OCI-LY1 (cell line): ENCODE measurements at regions not wholly inside any gene's neighbourhood (a gene's known extent, or its start where the extent isn't known, plus 50 kb on each side); places are given as distances from the start of the nearest gene placed in this dataset.

Experiments used
- H2AFZ ChIP-seq: fragments of 200-600 bp; sonication (generic), shearing (Covaris generic); 2 replicates; pipeline ENCODE4 v1.6.0; 2014; ENCODE audit warnings: antibody characterized with exemption, mild to moderate bottlenecking, low read length
- H3F3A ChIP-seq: fragments of 200-600 bp; sonication (generic), shearing (Covaris generic); 2 replicates; pipeline ENCODE4 v1.6.0; 2014; ENCODE audit warnings: mild to moderate bottlenecking, antibody characterized with exemption, low read length, moderate library complexity; ENCODE audit not compliant: insufficient read depth
- H3K27ac ChIP-seq: fragments of 200-600 bp; sonication (generic); 2 replicates; pipeline ENCODE4 v1.5.1; 2014; ENCODE audit warnings: low read length, mixed run types, mild to moderate bottlenecking, low read depth; ENCODE audit not compliant: poor library complexity, severe bottlenecking
- H3K27me3 ChIP-seq: fragments of 200-600 bp; sonication (generic); 2 replicates; pipeline ENCODE4 v1.6.0; 2014; ENCODE audit warnings: antibody characterized with exemption, mild to moderate bottlenecking, low read length, moderate library complexity; ENCODE audit not compliant: insufficient read depth
- H3K36me3 ChIP-seq: fragments of 200-600 bp; sonication (generic); 2 replicates; pipeline ENCODE4 v1.6.1; 2014; ENCODE audit warnings: mild to moderate bottlenecking, antibody characterized with exemption, low read length, moderate library complexity, mixed read lengths; ENCODE audit not compliant: insufficient read depth
- H3K4me1 ChIP-seq: fragments of 200-600 bp; sonication (generic); 2 replicates; pipeline ENCODE4 v1.5.1; 2014; ENCODE audit warnings: mild to moderate bottlenecking, low read length, moderate library complexity; ENCODE audit not compliant: insufficient read depth, severe bottlenecking
- H3K4me2 ChIP-seq: fragments of 200-600 bp; sonication (generic), shearing (Covaris generic); 2 replicates; pipeline ENCODE4 v1.6.1; 2014; ENCODE audit warnings: low read length
- H3K4me3 ChIP-seq: fragments of 200-600 bp; sonication (generic); 2 replicates; pipeline ENCODE4 v1.5.1; 2014; ENCODE audit warnings: low read length, low read depth, mild to moderate bottlenecking, mixed read lengths; ENCODE audit not compliant: poor library complexity, severe bottlenecking
- H3K79me2 ChIP-seq: fragments of 200-600 bp; shearing (Covaris generic); 2 replicates; pipeline ENCODE4 v1.6.1; 2016; ENCODE audit warnings: mixed run types, low read length, mixed read lengths; ENCODE audit not compliant: insufficient read depth
- H3K9ac ChIP-seq: fragments of 200-600 bp; sonication (generic), shearing (Covaris generic); 2 replicates; pipeline ENCODE4 v1.6.1; 2014; ENCODE audit warnings: mild to moderate bottlenecking, low read length, mixed read lengths
- H3K9me2 ChIP-seq: fragments of 200-600 bp; sonication (generic), shearing (Covaris generic); 2 replicates; pipeline ENCODE4 v1.6.1; 2014; ENCODE audit warnings: low read depth, mild to moderate bottlenecking, low read length, mixed read lengths
- H3K9me3 ChIP-seq: fragments of 200-600 bp; shearing (Covaris generic); 2 replicates; pipeline ENCODE4 v1.6.1; 2014; ENCODE audit warnings: low read length, mixed read lengths
- H4K20me1 ChIP-seq: fragments of 200-600 bp; sonication (generic), shearing (Covaris generic); 2 replicates; pipeline ENCODE4 v1.6.0; 2016; ENCODE audit warnings: mild to moderate bottlenecking, low read length; ENCODE audit not compliant: insufficient read depth
- CTCF ChIP-seq: fragments of 200-600 bp; sonication (generic), shearing (Covaris generic); IDR thresholded peaks from 2 replicates; pipeline ENCODE4 v1.5.1; 2017; ENCODE audit warnings: mild to moderate bottlenecking, antibody characterized with exemption, low read length, moderate library complexity, mixed read lengths
- EZH2 ChIP-seq: fragments of 200-600 bp; sonication (generic), shearing (Covaris generic); IDR thresholded peaks from 2 replicates; pipeline ENCODE4 v1.8.0; 2017; ENCODE audit warnings: borderline replicate concordance, mixed run types, mild to moderate bottlenecking, antibody characterized with exemption, low read length, moderate library complexity, mixed read lengths

GRCh38 chr3:99199021-99199420 is 297.5 kb upstream of the DCBLD2 start:
- H3K9me3 ChIP-seq: no peaks in the 10 kb centered on the region
- no peaks in the 10 kb centered on the region for H3K27me3 ChIP-seq
- H3K4me3 ChIP-seq: no peak overlapping the region
- TF ChIP-seq CTCF (no peak), EZH2 (no peak)
- no peak overlapping the region for H2AFZ ChIP-seq
- no peaks in the 10 kb centered on the region for H3K4me1 ChIP-seq
- H3K9ac ChIP-seq: no peak overlapping the region
- no peak overlapping the region for H3K4me2 ChIP-seq
- H4K20me1 ChIP-seq: no peaks in the 10 kb centered on the region
- no peaks in the 10 kb centered on the region for H3K9me2 ChIP-seq
- no peak overlapping the region for H3K27ac ChIP-seq
- H3F3A ChIP-seq: no peaks in the 10 kb centered on the region
- H3K36me3 ChIP-seq: no peaks in the 10 kb centered on the region
- no peaks in the 10 kb centered on the region for H3K79me2 ChIP-seq

- Histone ChIP-seq H3K27ac (no peak overlapping the region), H3F3A (no peaks in the 10 kb centered on the region), H3K4me2 (no peak overlapping the region), H3K4me1 (no peaks in the 10 kb centered on the region), H4K20me1 (no peaks in the 10 kb centered on the region), H3K9ac (no peak overlapping the region), H3K9me3 (no peaks in the 10 kb centered on the region), H3K4me3 (no peak overlapping the region), H3K9me2 (no peaks in the 10 kb centered on the region), H3K27me3 (no peaks in the 10 kb centered on the region), H3K36me3 (no peaks in the 10 kb centered on the region), H3K79me2 (no peaks in the 10 kb centered on the region), H2AFZ (no peak overlapping the region)
- TF ChIP-seq CTCF (no peak), EZH2 (no peak)
Measured at GRCh38 chr3:99191186-99191585, 289.7 kb upstream of the DCBLD2 start.

GRCh38 chr3:99188936-99189335 is 287.4 kb upstream of the DCBLD2 start:
- no peaks in the 10 kb centered on the region for H3K9me2 ChIP-seq
- H4K20me1 ChIP-seq: no peaks in the 10 kb centered on the region
- no peak overlapping the region for H3K4me3 ChIP-seq
- no peaks in the 10 kb centered on the region for H3K27me3 ChIP-seq
- no peak overlapping the region for H2AFZ ChIP-seq
- no peaks in the 10 kb centered on the region for H3K36me3 ChIP-seq
- H3K9me3 ChIP-seq: no peaks in the 10 kb centered on the region
- no peaks in the 10 kb centered on the region for H3K79me2 ChIP-seq
- H3K4me2 ChIP-seq: no peak overlapping the region
- TF ChIP-seq EZH2 (no peak), CTCF (no peak)
- no peaks in the 10 kb centered on the region for H3F3A ChIP-seq
- H3K4me1 ChIP-seq: no peaks in the 10 kb centered on the region
- no peak overlapping the region for H3K27ac ChIP-seq
- H3K9ac ChIP-seq: no peak overlapping the region
